ENCODE measurements at regions not wholly inside any gene's neighbourhood (a gene's known extent, or its start where the extent isn't known, plus 50 kb on each side); places are given as distances from the start of the nearest gene placed in this dataset.

- no peak for TF ChIP-seq EZH2 (IDR thresholded peaks at IDR 0.05)
- no peak for TF ChIP-seq POLR2AphosphoS5 (IDR thresholded peaks at IDR 0.05; ENCODE audit: borderline replicate concordance, low read depth, low read length)
- TF ChIP-seq FOXP2 (optimal IDR thresholded peaks at IDR 0.05; ENCODE audit: control extremely low read depth, extremely low read length, insufficient read depth), result no peak
Observed at GRCh38 chr7:91614431-91614830, 266.1 kb downstream of the MTERF1 start.

All from SK-N-MC (cell line).